HepG2 (cell line): ENCODE measurements at regions not wholly inside any gene's neighbourhood (a gene's known extent, or its start where the extent isn't known, plus 50 kb on each side); places are given as distances from the start of the nearest gene placed in this dataset.

Experiments used
- ATAC-seq: fragments of 200-7000 bp; cut with Tn5 transposase; 3 replicates; pipeline ENCODE4 v1.9.1; 2020; ENCODE audit warnings: mild to moderate bottlenecking, moderate library complexity
- BruUV-seq: library from RNA; stranded (reverse); fragments of 400-500 nt; replicated peaks from 2 replicates; lab custom pipeline; 2021; lab: Mats Ljungman, UMichigan
- CTCF ChIA-PET: fragments of 300-600 bp; formaldehyde crosslinking; extraction: SDS; loops from one replicate; lab custom pipeline; 2021; ENCODE audit warnings: low total read pairs, inconsistent platforms, low intra/inter-chr PET ratio; lab: Yijun Ruan, JAX
- POLR2A ChIA-PET: fragments of 350-600 bp; sonication (Branson Sonifier 250); formaldehyde crosslinking; loops from one replicate; lab custom pipeline; 2020; ENCODE audit warnings: antibody characterized with exemption, inconsistent platforms; lab: Yijun Ruan, JAX
- DNase-seq: peaks from one replicate; pipeline ENCODE4 v3.0.0-alpha.2; 2015; ENCODE audit warnings: low spot score
- FAIRE-seq: peaks from 3 replicates; lab custom pipeline; 2011; peaks lifted over from hg19 to GRCh38; lab: Jason Lieb, UNC
- H2AFZ ChIP-seq: one replicate; pipeline ENCODE4 v1.6.1; 2011; ENCODE audit warnings: low read length, inconsistent platforms
- H3K27ac ChIP-seq: fragments of 300-600 bp; 3 replicates; pipeline ENCODE4 v1.8.0; 2011; ENCODE audit warnings: mixed run types, mild to moderate bottlenecking, mixed read lengths, low read length, inconsistent platforms; ENCODE audit not compliant: insufficient read depth; ENCODE audit errors: extremely low read length
- H3K27me3 ChIP-seq, 2 experiments: fragments of 200-600 bp in 1 of 2; 2 replicates in 1 of 2; 3 replicates in 1 of 2; pipeline versions ENCODE4 v1.6.0 to v1.8.0; 2011; ENCODE audit warnings: low read length in 2 of 2, mild to moderate bottlenecking in 2 of 2, moderate library complexity in 2 of 2, inconsistent platforms in 1 of 2; ENCODE audit not compliant: insufficient read depth in 2 of 2, control insufficient read depth in 1 of 2
- H3K36me3 ChIP-seq, 2 experiments: fragments of 200-600 bp in 1 of 2; replicated peaks in 1 of 2; 2 replicates in 1 of 2; 3 replicates in 1 of 2; pipeline versions ENCODE4 v1.5.1 to v1.8.0; 2011; ENCODE audit warnings: low read length in 2 of 2, inconsistent platforms in 1 of 2; ENCODE audit not compliant: insufficient read depth in 2 of 2, control insufficient read depth in 1 of 2
- H3K4me1 ChIP-seq: 2 replicates; pipeline ENCODE4 v1.5.1; 2012; ENCODE audit warnings: low read length, inconsistent platforms; ENCODE audit not compliant: insufficient read depth
- H3K4me2 ChIP-seq: 2 replicates; pipeline ENCODE4 v1.6.0; 2011; ENCODE audit warnings: low read depth, low read length, inconsistent platforms
- H3K4me3 ChIP-seq, 3 experiments: fragments of 200-600 bp in 1 of 3; sonication (generic), shearing (Covaris generic) in 1 of 3; replicated peaks in 1 of 3; 2 replicates each; pipeline ENCODE4 v1.5.1; 2011 to 2016; ENCODE audit warnings: low read length in 3 of 3, inconsistent platforms in 2 of 3, low read depth in 2 of 3, mild to moderate bottlenecking in 2 of 3, control low read depth in 1 of 3, mixed read lengths in 1 of 3; ENCODE audit not compliant: insufficient read depth in 1 of 3
- H3K79me2 ChIP-seq: one replicate; pipeline ENCODE4 v1.6.1; 2011; ENCODE audit warnings: low read length, inconsistent platforms; ENCODE audit not compliant: insufficient read depth
- H3K9ac ChIP-seq: 2 replicates; pipeline ENCODE4 v1.6.0; 2011; ENCODE audit warnings: mild to moderate bottlenecking, low read depth, low read length, inconsistent platforms; ENCODE audit not compliant: insufficient read depth
- H3K9me3 ChIP-seq: 2 replicates; pipeline ENCODE4 v1.5.1; 2012; ENCODE audit warnings: mild to moderate bottlenecking, low read length
- H4K20me1 ChIP-seq: 2 replicates; pipeline ENCODE4 v1.6.0; 2011; ENCODE audit warnings: inconsistent platforms, mild to moderate bottlenecking, low read length, moderate library complexity; ENCODE audit not compliant: insufficient read depth
- ARHGAP35 ChIP-seq: sonication (generic); formaldehyde crosslinking; IDR thresholded peaks from 2 replicates; pipeline ENCODE4 v1.9.0; 2022; ENCODE audit warnings: mild to moderate bottlenecking, inconsistent platforms, moderate library complexity, missing genetic modification reagents, borderline replicate concordance
- PHF8 ChIP-seq: sonication (generic); formaldehyde crosslinking; IDR thresholded peaks from 2 replicates; pipeline ENCODE4 v1.5.0; 2020; ENCODE audit warnings: missing genetic modification reagents
- SCMH1 ChIP-seq: sonication (generic); formaldehyde crosslinking; IDR thresholded peaks from 2 replicates; pipeline ENCODE4 v1.9.0; 2021; ENCODE audit warnings: missing genetic modification reagents, mild to moderate bottlenecking, borderline replicate concordance
- XBP1 ChIP-seq: sonication (generic); formaldehyde crosslinking; IDR thresholded peaks from 2 replicates; pipeline ENCODE4 v1.5.0; 2020; ENCODE audit warnings: missing genetic modification reagents
- ZNF747 ChIP-seq: sonication (generic); formaldehyde crosslinking; IDR thresholded peaks from 2 replicates; pipeline ENCODE4 v1.8.1; 2023; ENCODE audit warnings: missing genetic modification reagents, mild to moderate bottlenecking, borderline replicate concordance
- WGBS: methylation state at CpG from one replicate; pipeline ENCODE4 v1.1.6; 2017; ENCODE audit warnings: low lambda C conversion rate; 5-methylcytosine and 5-hydroxymethylcytosine counted together
- in situ Hi-C: cut with HindIII; loops from 2 replicates; pipeline ENCODE4 v1.10.0; 2017; ENCODE audit warnings: low pct_unique_long_range_greater_than_20kb; ENCODE audit not compliant: extremely low pct_ligation_motif_present
- intact Hi-C: fragments of 100-400 bp; cut with micrococcal nuclease; formaldehyde crosslinking; loops from one replicate; pipeline ENCODE4 v1.10.0; 2022; ENCODE audit not compliant: unreplicated experiment

GRCh38 chr4:112752510-112752909 lies 115.6 kb downstream of the LARP7 start:
- H3K4me3 ChIP-seq: no peak overlapping the region
- no peaks in the 10 kb centered on the region for H3K27me3 ChIP-seq
- DNase-seq (no peak), ATAC-seq (no peak), FAIRE-seq (no peak)
- H2AFZ ChIP-seq: no peak overlapping the region
- no peaks in the 10 kb centered on the region for H3K36me3 ChIP-seq
- BruUV-seq: no TSS peak
- H3K79me2 ChIP-seq: no peaks in the 10 kb centered on the region
- intact Hi-C loops (no loop called here), in situ Hi-C loops (loop anchor here (25.0 kb wide), 1 partner anchor 415 kb away; no protein-coding TSS in a partner anchor)
- no peak overlapping the region for H3K4me2 ChIP-seq
- POLR2A ChIA-PET: no interaction called here
- H3K9me3 ChIP-seq: no peaks in the 10 kb centered on the region
- 61% methylated on average over 3 of the region's 3 CpGs for WGBS
- H4K20me1 ChIP-seq: no peaks in the 10 kb centered on the region
- H3K27ac ChIP-seq: no peak overlapping the region
- H3K4me1 ChIP-seq: no peaks in the 10 kb centered on the region
- CTCF ChIA-PET: no interaction called here
- H3K9ac ChIP-seq: no peak overlapping the region
- TF ChIP-seq PHF8 (CRISPR knock-in tag): no peak
- no peak for TF ChIP-seq ARHGAP35
- no peak for TF ChIP-seq XBP1 (CRISPR knock-in tag)
- TF ChIP-seq ZNF747 (CRISPR knock-in tag): no peak
- TF ChIP-seq, all 625 proteins: peak for 0

DNA sequence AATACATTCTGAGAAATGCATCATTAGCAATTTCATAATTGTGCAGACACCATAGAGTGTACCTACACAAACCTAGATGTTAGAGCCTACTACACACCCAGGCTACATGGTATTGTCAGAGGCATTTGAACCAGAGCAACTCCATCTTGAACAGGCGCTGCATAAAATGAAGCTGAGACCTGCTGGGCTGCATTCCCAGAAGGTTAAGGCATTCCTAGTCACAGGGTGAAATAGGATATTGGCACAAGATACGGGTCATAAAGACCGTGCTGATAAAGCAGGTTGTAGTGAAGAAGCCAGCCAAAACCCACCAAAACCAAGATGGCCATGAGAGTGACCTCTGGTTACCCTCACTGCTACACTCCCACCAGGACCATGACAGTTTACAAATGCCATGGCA lies 116.4 kb downstream of the LARP7 start:
- Histone ChIP-seq H3K4me1 (no peaks in the 10 kb centered on the region), H3K79me2 (no peaks in the 10 kb centered on the region), H3K27ac (no peak overlapping the region), H3K27me3 (no peaks in the 10 kb centered on the region), H3K9ac (no peak overlapping the region), H3K4me2 (no peak overlapping the region), H3K4me3 (no peak overlapping the region), H2AFZ (no peak overlapping the region), H4K20me1 (no peaks in the 10 kb centered on the region), H3K36me3 (no peaks in the 10 kb centered on the region), H3K9me3 (no peaks in the 10 kb centered on the region)
- no peak for DNase-seq
- 22% methylated on average over 3 of the region's 3 CpGs for WGBS
- ATAC-seq: no peak
- in situ Hi-C loops (loop anchor here (25.0 kb wide), 1 partner anchor 416 kb away; no protein-coding TSS in a partner anchor), intact Hi-C loops (no loop called here)
- ChIA-PET POLR2A (no interaction called here), CTCF (no interaction called here)
- TF ChIP-seq SCMH1 (CRISPR knock-in tag): no peak
- FAIRE-seq: no peak
- BruUV-seq: no TSS peak
